Esophagus muscularis mucosa (tissue), 4 donors: ENCODE measurements at regions not wholly inside any gene's neighbourhood (a gene's known extent, or its start where the extent isn't known, plus 50 kb on each side); places are given as distances from the start of the nearest gene placed in this dataset.

Experiments
- DNase-seq: peaks from one replicate; pipeline ENCODE4 v3.0.0-alpha.2; 2017; ENCODE audit errors: extremely low spot score
- H3K27ac ChIP-seq, 4 donors: fragments of 200-600 bp; sonication (generic); replicated peaks in 1 of 4; 1 replicate in 3 of 4; 2 replicates in 1 of 4; pipeline ENCODE4 v1.5.1; 2016 to 2019; ENCODE audit warnings: mild to moderate bottlenecking in 1 of 4
- H3K27me3 ChIP-seq, 4 donors: fragments of 200-600 bp; sonication (generic); one replicate each; pipeline versions ENCODE4 v1.5.1 to v1.6.0; 2016 to 2019
- H3K36me3 ChIP-seq, 4 donors: fragments of 200-600 bp; sonication (generic); one replicate each; pipeline ENCODE4 v1.5.1; 2016 to 2019
- H3K4me1 ChIP-seq, 4 donors: fragments of 200-600 bp; sonication (generic); one replicate each; pipeline ENCODE4 v1.5.1; 2016 to 2019
- H3K4me3 ChIP-seq, 4 donors: fragments of 200-600 bp; sonication (generic); 1 replicate in 2 of 4; 2 replicates in 2 of 4; pipeline ENCODE4 v1.5.1; 2016 to 2019; ENCODE audit warnings: mild to moderate bottlenecking in 4 of 4, moderate library complexity in 1 of 4
- H3K9me3 ChIP-seq, 4 donors: fragments of 200-600 bp; sonication (generic); 1 replicate in 3 of 4; 2 replicates in 1 of 4; pipeline ENCODE4 v1.5.1; 2016 to 2019
- CTCF ChIP-seq, 3 experiments: fragments of 200-600 bp in 2 of 3; fragments of 450-650 bp in 1 of 3; sonication (generic) in 2 of 3; IDR thresholded peaks; one replicate each; pipeline ENCODE4 v1.5.1; 2017 to 2019; ENCODE audit warnings: antibody characterized with exemption in 3 of 3, mild to moderate bottlenecking in 2 of 3, moderate library complexity in 1 of 3
- EP300 ChIP-seq: sonication (generic); formaldehyde crosslinking; IDR thresholded peaks from one replicate; pipeline ENCODE4 v1.6.1; 2017; ENCODE audit warnings: antibody characterized with exemption
- POLR2A ChIP-seq: fragments of 450-650 bp; IDR thresholded peaks from one replicate; pipeline ENCODE4 v1.6.1; 2017; ENCODE audit warnings: antibody characterized with exemption, moderate library complexity, mild to moderate bottlenecking, low read depth
- POLR2AphosphoS5 ChIP-seq, 2 donors: sonication (generic); formaldehyde crosslinking; IDR thresholded peaks; one replicate each; pipeline ENCODE4 v1.6.1; 2017; ENCODE audit warnings: antibody characterized with exemption in 2 of 2
- WGBS: methylation state at CpG from one replicate; pipeline ENCODE4 v1.1.5; 2018; 5-methylcytosine and 5-hydroxymethylcytosine counted together
- intact Hi-C: fragments of 100-400 bp; cut with DNase I; formaldehyde crosslinking; loops from one replicate; pipeline ENCODE4 v1.15.1; 2023

- Histone ChIP-seq H3K27ac (no peak overlapping the region), H3K27me3 (no peaks in the 10 kb centered on the region), H3K36me3 (no peaks in the 10 kb centered on the region), H3K9me3 (no peaks in the 10 kb centered on the region), H3K4me3 (no peak overlapping the region), H3K4me1 (no peaks in the 10 kb centered on the region)
- TF ChIP-seq EP300 (no peak), POLR2AphosphoS5 (IDR thresholded peaks at IDR 0.05) (no peak), POLR2A (no peak), CTCF (IDR thresholded peaks at IDR 0.05) (no peak)
- WGBS: 48% methylated on average over 4 of the region's 4 CpGs
- intact Hi-C loops: no loop called here
- DNase-seq: no peak
Measured at GRCh38 chr12:13880613-13881012, 100.8 kb downstream of the GRIN2B start.

- DNase-seq: no peak
- no peak for TF ChIP-seq POLR2A
- no peak for TF ChIP-seq POLR2AphosphoS5 (IDR thresholded peaks at IDR 0.05)
- no peak for TF ChIP-seq CTCF (IDR thresholded peaks at IDR 0.05)
- no peak for TF ChIP-seq EP300
- intact Hi-C loops: no loop called here
Measured at GRCh38 chr12:13875744-13876143, 105.7 kb downstream of the GRIN2B start.

GRCh38 chr12:13870255-13870654 lies 111.1 kb downstream of the GRIN2B start:
- H3K9me3 ChIP-seq: no peaks in the 10 kb centered on the region
- WGBS: 73% methylated on average over 2 of the region's 2 CpGs
- no peak overlapping the region for H3K27ac ChIP-seq
- no peak for DNase-seq
- H3K4me3 ChIP-seq: no peak overlapping the region
- no peaks in the 10 kb centered on the region for H3K4me1 ChIP-seq
- intact Hi-C loops: no loop called here
- no peaks in the 10 kb centered on the region for H3K36me3 ChIP-seq
- H3K27me3 ChIP-seq: no peaks in the 10 kb centered on the region
- no peak for TF ChIP-seq CTCF (IDR thresholded peaks at IDR 0.05)
- TF ChIP-seq POLR2A: no peak
- TF ChIP-seq EP300: no peak

More at GRCh38 chr12:13875744-13876143, 105.7 kb downstream of the GRIN2B start:
- WGBS: 80% methylated on average over 4 of the region's 4 CpGs
- Histone ChIP-seq H3K27ac (no peak overlapping the region), H3K9me3 (no peaks in the 10 kb centered on the region), H3K4me1 (no peaks in the 10 kb centered on the region), H3K36me3 (no peaks in the 10 kb centered on the region), H3K4me3 (no peak overlapping the region), H3K27me3 (no peaks in the 10 kb centered on the region)

- intact Hi-C loops: loop anchor here (5.0 kb wide), 1 partner anchor 303 kb away; no protein-coding TSS in a partner anchor
- peak; percentile 58 to 85 (median 76) for TF ChIP-seq CTCF (IDR thresholded peaks at IDR 0.05)
- TF ChIP-seq EP300: no peak
- DNase-seq: no peak
Measured at GRCh38 chr12:13864081-13864673, 117.2 kb downstream of the GRIN2B start.

GRCh38 chr12:13857750-13858149 lies 123.7 kb downstream of the GRIN2B start:
- intact Hi-C loops: no loop called here
- no peaks in the 10 kb centered on the region for H3K9me3 ChIP-seq
- no peaks in the 10 kb centered on the region for H3K4me1 ChIP-seq
- H3K27ac ChIP-seq: no peak overlapping the region
- peaks cover 0 to 5% (median 0%) of the 10 kb centered on the region in 4 donors for H3K27me3 ChIP-seq
- 62% methylated on average over 5 of the region's 5 CpGs for WGBS
- DNase-seq: peak; percentile 89
- H3K36me3 ChIP-seq: no peaks in the 10 kb centered on the region
- TF ChIP-seq POLR2A (no peak), EP300 (no peak), CTCF (IDR thresholded peaks at IDR 0.05) (no peak), POLR2AphosphoS5 (IDR thresholded peaks at IDR 0.05) (no peak)
- no peak overlapping the region for H3K4me3 ChIP-seq

More at GRCh38 chr12:13864081-13864673, 117.2 kb downstream of the GRIN2B start:
- peaks cover 0 to 5% (median 0%) of the 10 kb centered on the region in 4 donors for H3K27me3 ChIP-seq
- H3K4me3 ChIP-seq: no peak overlapping the region
- no peaks in the 10 kb centered on the region for H3K4me1 ChIP-seq
- H3K27ac ChIP-seq: no peak overlapping the region
- no peaks in the 10 kb centered on the region for H3K9me3 ChIP-seq
- WGBS: 17% methylated on average over 9 of the region's 9 CpGs
- no peaks in the 10 kb centered on the region for H3K36me3 ChIP-seq
